Right forelimb (tissue), 1 donor: ENCODE measurements at regions not wholly inside any gene's neighbourhood (a gene's known extent, or its start where the extent isn't known, plus 50 kb on each side); places are given as distances from the start of the nearest gene placed in this dataset.
"Not testable (repeated sequence)": the region's sequence is repeated elsewhere in the genome, so short reads cannot be mapped to it uniquely, and the experiment has no call there.

Source experiments
- DNase-seq: peaks from one replicate; pipeline ENCODE4 v3.0.0-alpha.2; 2018

GRCh38 chr11:37858398-37858797, 1260.4 kb upstream of the RAG2 start:
- DNase-seq = no peak

DNA sequence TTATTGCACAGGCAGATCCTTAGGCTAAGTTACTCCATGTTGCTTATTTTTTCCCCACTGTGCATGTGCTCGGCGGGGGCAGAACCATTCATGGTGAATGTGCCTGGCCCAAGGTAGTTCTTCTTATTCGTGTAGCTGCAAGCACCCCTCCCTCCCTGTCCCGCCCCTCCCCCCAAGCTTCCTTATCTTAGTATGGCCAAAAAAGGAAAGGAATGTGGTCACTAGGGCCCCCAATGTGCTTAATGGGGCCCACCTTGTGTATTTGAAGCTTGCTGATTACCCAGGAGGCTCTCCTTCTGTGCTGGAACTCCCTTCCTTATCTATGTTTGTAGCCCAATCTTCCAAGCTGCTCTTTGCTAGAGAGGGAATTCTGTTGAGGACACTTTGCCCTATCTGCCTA, 1259.7 kb upstream of the RAG2 start:
- DNase-seq = no peak

- no peak for DNase-seq
Measured at GRCh38 chr11:37849706-37850105, 1251.7 kb upstream of the RAG2 start.

DNA sequence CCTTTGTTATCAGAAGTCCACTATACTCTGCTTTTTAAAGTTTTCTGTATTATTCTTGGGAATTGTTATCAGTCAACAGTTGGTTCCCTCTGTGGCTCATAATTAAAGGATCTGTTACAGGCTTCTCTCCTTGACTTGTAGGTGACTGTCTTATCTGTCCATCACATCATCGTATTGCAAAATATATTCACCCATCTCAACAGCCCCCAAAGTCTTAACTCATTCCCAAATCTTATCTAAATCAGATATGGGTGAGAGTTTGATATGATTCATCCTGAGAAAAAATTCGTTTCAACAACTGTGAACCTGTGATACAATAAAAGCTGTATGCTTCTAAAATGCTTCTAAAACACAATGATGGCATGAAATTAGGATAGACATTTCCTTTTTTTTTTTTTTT, 1245.6 kb upstream of the RAG2 start:
- no peak for DNase-seq

GRCh38 chr11:37841016-37841415, 1243.0 kb upstream of the RAG2 start:
- DNase-seq = no peak

- not testable (repeated sequence) for DNase-seq
Measured at GRCh38 chr11:37840345-37840744, 1242.3 kb upstream of the RAG2 start.

DNA sequence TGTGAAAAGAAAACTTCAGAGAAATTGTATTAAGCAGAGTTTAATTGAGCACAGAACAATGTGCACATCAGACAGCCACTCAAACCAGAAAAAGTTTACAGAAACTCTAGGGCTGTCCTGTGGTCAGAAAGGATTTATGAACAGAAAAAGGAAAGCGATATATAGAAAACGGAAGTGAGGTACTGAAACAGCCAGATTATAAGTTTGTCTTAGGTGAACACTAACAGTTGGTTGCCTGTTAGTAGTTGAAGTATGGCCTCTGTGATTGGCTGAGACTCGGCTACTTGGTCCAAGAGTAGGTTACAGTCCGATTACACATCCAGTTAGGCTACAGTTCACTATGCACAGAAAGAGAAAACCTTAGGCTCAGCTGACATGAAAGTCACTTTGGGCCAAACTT, 1232.5 kb upstream of the RAG2 start:
- DNase-seq = no peak

DNA sequence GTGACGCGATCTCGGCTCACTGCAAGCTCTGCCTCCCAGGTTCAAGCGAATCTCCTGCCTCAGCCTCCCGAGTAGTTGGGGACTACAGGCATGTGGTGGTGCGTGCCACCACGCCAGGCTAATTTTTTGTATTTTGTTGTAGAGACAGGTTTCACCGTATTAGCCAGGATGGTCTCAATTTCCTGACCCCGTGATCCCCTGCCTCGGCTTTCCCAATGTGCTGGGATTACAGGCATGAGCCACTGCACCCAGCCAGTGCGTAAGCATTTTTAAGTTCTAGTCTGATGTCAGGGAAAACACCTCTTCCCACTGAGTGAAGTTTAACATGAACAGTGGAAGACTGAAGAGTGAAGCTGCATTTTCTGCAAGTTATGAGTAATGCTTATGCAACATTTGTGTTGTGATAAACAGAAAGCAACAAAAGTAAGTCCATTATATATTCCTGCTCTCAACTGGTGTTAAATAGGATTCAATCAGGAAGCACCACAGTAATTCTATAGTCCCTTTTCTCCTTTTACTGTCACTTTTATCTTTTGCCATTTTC, 1219.8 kb upstream of the RAG2 start:
- DNase-seq = no peak

- DNase-seq = no peak
Measured at GRCh38 chr11:37812281-37812880, 1214.3 kb upstream of the RAG2 start.

- DNase-seq = no peak
Measured at GRCh38 chr11:37811349-37811748, 1213.3 kb upstream of the RAG2 start.

DNA sequence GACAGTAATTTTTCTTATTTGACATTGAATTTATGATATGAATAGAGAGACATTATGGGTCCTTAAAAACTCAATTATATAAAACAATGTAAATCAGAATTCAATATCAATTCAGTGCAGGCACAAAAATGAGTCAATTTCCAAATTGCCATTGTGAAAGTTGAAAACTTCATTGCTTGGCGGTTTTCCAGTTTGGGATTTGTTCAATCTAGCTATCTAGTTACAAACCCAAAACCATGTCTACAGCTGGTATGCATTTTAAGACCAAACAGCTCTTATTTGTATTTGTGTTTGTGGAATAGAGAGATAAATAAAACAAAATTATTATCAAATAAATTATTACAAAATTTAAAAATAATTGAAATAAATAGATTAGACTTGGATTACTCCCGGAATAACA, 1206.6 kb upstream of the RAG2 start:
- DNase-seq = no peak

DNA sequence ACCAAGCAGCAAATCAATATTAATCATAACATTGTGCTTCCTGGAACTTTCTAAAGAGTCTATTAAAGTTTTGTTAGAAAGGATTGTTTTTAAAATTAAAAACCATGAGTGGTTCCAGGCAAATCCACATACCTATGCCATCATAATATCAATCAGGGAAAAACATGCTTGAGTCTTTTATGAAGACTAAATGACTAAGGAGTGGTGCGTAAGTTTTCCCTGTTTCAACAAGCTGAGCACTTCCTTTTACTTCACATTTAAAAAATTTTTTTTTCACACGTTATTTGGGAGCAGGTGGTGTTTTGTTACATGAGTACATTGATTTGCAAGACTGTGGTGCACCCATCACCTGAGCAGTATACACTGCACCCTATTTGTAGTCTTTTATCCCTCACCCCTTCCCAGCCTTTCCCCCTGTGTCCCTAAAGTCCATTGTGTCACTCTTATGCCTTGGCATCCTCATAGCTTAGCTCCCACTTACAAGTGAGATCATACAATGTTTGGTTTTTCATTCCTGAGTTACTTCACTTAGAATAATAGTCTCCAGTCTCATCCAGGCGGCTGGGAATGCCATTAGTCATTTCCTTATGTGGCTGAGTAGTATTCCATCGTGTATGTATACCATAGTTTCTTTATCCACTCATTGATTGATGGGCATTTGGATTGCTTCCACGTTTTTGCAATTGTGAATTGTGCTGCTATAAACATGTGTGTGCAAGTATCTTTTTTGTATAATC, 1190.3 kb upstream of the RAG2 start:
- no peak for DNase-seq

DNA sequence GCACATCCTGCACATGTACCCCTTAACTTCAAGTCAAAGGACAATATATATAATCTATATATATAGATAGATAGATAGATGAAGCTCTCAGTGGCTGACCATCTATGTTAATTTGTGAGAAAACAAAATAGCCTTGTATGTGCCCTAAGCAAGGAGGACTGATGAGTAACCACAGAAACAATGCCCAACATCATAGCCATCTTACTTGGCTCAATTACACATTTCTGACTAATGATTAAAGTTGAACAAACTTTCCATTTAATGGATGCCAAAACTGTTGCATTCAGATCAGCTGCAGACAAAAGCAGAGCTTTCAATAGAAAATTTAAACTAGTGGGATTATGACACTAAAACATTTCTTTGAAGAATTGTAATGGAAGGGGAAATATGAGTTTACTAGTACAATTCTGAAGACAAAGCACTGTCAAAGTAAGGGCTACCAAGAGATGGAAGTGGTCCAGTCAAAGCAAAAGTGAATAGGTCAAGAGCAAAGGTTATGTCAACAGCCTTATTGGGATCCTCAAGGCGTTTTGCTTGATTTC, 1188.2 kb upstream of the RAG2 start:
- no peak for DNase-seq

DNA sequence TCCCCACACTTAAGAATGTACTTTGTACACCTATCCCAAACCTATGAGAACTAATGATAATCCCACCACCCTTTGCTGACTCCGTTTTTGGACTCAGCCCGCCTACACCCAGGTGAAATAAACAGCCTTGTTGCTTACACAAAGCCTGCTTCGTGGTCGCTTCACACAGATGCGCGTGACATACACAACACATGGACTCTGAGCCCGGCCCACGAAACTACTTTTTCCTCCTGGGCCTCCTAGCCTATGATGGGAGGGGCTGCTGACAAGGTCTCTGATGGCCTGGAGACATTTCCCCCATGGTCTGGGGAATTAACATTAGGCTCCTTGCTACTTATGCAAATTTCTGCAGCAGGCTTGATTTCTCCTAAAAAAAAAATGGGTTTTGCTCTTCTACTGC, 1176.4 kb upstream of the RAG2 start:
- DNase-seq = no peak

DNA sequence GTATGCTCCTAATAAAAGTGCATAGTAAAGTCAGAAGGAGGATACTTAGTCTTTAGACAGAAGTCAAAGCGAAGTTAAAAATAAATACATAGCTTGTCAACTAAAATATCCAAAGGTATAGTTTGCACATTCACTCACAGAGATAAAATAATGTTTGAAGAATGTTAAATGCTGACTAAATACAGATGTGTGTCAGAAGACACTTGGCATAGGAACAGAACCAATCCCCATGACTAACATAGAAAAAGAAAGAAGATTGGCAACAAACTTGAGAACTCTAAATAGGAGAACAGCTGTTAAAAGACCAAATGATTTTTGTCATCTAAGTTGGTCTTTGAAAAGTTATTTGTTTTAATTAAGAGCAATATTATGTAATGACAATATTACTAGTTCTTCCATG, 1172.1 kb upstream of the RAG2 start:
- DNase-seq = no peak

- no peak for DNase-seq
Measured at GRCh38 chr11:37762079-37762478, 1164.0 kb upstream of the RAG2 start.

- DNase-seq = no peak
Measured at GRCh38 chr11:37755521-37755920, 1157.5 kb upstream of the RAG2 start.

- DNase-seq = no peak
Measured at GRCh38 chr11:37748641-37749040, 1150.6 kb upstream of the RAG2 start.

GRCh38 chr11:37747121-37747520, 1149.1 kb upstream of the RAG2 start:
- DNase-seq = no peak

- DNase-seq = no peak
Measured at GRCh38 chr11:37727371-37727770, 1129.3 kb upstream of the RAG2 start.

DNA sequence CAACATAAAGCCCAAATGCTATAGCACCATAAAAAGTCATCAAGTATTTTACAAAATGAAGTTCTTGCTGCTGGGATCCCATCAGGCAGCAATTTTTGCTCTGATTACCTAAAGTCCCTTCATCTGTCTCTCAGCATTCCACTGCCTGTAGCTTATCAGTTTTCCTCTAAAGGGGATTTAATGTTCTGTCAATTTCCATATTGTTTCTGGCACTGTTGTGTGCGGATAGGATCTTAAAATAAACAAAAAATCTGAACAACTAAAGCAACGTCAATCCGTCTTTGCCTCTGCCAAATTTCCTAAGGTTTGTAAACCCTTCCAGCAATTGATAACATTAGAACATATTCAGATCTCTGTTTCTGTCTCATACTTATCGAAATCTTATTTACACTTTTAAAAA, 1126.3 kb upstream of the RAG2 start:
- DNase-seq = no peak

GRCh38 chr11:37721485-37721884, 1123.4 kb upstream of the RAG2 start:
- DNase-seq = no peak

DNA sequence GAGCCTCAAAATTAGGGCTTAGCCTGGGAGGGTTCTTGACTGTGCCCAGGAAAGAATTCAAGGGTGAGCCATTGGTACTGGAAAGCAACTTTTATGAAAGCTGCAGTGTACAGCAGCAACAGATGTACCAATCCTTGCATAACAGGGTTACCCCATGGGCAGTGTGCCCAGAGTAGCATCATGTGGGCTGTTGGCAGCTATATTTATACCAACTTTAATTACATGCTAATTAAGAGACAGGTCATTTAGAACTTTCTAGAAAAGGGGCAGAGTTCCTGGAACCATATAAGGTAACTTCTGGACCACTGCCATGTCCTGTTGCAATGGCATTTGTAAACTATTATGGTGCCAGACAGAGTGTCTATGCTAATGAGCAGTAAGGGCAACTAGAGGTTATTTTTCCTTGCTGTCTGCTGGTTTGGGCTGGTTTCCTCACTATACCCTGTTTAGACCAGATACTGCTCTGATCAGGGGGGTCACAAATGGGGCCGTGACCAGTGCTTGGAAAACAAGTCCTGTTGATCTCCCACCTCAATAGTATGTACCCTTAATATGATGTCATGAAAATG, 1120.5 kb upstream of the RAG2 start:
- DNase-seq = no peak

GRCh38 chr11:37712251-37712650, 1114.2 kb upstream of the RAG2 start:
- no peak for DNase-seq
